Astrocyte of the spinal cord (primary cell): ENCODE measurements at regions not wholly inside any gene's neighbourhood (a gene's known extent, or its start where the extent isn't known, plus 50 kb on each side); places are given as distances from the start of the nearest gene placed in this dataset.

Experiments
- DNase-seq: peaks from one replicate; pipeline ENCODE4 v3.0.0; 2011; ENCODE audit warnings: low read depth, low spot score
- H3K4me3 ChIP-seq: 2 replicates; pipeline ENCODE4 v1.5.1; 2011; ENCODE audit warnings: low read depth, mild to moderate bottlenecking, low read length, moderate library complexity
- in situ Hi-C: cut with HindIII; loops from 2 replicates; pipeline ENCODE4 v1.10.0; 2017; ENCODE audit warnings: low sequenced_read_pairs
- TF ChIP-seq, protein P1 (sequence below): IDR thresholded peaks from 2 replicates; pipeline ENCODE4 v1.5.1; 2012; ENCODE audit warnings: low read depth, mild to moderate bottlenecking, low read length, inconsistent platforms

GRCh38 chr2:15882761-15883497 is 57.4 kb upstream of the MYCN start:
- TF ChIP-seq, protein P1, sequence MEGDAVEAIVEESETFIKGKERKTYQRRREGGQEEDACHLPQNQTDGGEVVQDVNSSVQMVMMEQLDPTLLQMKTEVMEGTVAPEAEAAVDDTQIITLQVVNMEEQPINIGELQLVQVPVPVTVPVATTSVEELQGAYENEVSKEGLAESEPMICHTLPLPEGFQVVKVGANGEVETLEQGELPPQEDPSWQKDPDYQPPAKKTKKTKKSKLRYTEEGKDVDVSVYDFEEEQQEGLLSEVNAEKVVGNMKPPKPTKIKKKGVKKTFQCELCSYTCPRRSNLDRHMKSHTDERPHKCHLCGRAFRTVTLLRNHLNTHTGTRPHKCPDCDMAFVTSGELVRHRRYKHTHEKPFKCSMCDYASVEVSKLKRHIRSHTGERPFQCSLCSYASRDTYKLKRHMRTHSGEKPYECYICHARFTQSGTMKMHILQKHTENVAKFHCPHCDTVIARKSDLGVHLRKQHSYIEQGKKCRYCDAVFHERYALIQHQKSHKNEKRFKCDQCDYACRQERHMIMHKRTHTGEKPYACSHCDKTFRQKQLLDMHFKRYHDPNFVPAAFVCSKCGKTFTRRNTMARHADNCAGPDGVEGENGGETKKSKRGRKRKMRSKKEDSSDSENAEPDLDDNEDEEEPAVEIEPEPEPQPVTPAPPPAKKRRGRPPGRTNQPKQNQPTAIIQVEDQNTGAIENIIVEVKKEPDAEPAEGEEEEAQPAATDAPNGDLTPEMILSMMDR: no peak
- DNase-seq: no peak
- in situ Hi-C loops: no loop called here
- no peak overlapping the region for H3K4me3 ChIP-seq

- TF ChIP-seq, protein P1: no peak
- in situ Hi-C loops: no loop called here
- no peak overlapping the region for H3K4me3 ChIP-seq
- no peak for DNase-seq
Observed at GRCh38 chr2:15883684-15884083, 56.7 kb upstream of the MYCN start.

- H3K4me3 ChIP-seq: no peak overlapping the region
- in situ Hi-C loops: no loop called here
- TF ChIP-seq, protein P1: no peak
- no peak for DNase-seq
Observed at GRCh38 chr2:15884790-15885189, 55.6 kb upstream of the MYCN start.

GRCh38 chr2:15886231-15886630 is 54.1 kb upstream of the MYCN start:
- in situ Hi-C loops: no loop called here
- TF ChIP-seq, protein P1: no peak
- H3K4me3 ChIP-seq: no peak overlapping the region
- DNase-seq: no peak

DNA sequence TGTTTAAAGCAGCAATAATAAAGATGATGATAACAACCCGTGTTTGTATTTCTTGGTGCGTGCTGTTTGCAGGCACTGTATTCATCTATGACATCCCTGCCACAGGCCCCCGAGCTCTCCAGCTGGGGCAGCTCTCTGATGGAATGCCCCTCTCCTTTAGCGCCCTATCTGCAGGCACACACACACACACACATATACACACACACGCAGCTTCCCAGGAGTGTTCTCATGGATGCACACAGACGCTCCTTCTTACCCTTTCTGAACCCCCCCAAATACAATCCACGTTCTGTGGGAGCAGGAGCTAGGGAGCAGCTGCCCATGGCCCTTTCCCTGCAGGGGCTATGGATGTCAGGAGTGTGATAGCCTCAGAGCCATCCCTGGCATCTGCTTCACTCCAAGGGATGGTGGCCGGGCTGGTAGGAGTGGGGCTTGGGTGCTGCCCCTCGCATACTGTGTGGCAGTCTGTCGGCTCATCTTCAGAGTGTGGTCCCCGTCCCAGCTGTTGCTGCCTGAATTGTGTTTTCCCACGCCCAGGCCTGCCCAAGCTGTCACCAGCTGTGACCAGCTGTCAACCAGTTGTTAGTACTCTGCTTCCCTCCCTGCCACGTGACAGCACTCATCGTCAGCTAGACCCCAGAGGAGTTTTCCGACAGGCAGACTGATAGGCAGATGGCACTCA is 50.8 kb upstream of the MYCN start:
- TF ChIP-seq, protein P1: no peak
- in situ Hi-C loops: no loop called here

GRCh38 chr2:15890124-15890754 is 50.1 kb upstream of the MYCN start:
- in situ Hi-C loops: no loop called here
- H3K4me3 ChIP-seq: no peak overlapping the region
- TF ChIP-seq, protein P1: no peak
- no peak for DNase-seq

More for the DNA sequence above, 50.8 kb upstream of the MYCN start:
- no peak for DNase-seq
- no peak overlapping the region for H3K4me3 ChIP-seq
